ENCODE measurements at regions not wholly inside any gene's neighbourhood (a gene's known extent, or its start where the extent isn't known, plus 50 kb on each side); places are given as distances from the start of the nearest gene placed in this dataset.

DNA sequence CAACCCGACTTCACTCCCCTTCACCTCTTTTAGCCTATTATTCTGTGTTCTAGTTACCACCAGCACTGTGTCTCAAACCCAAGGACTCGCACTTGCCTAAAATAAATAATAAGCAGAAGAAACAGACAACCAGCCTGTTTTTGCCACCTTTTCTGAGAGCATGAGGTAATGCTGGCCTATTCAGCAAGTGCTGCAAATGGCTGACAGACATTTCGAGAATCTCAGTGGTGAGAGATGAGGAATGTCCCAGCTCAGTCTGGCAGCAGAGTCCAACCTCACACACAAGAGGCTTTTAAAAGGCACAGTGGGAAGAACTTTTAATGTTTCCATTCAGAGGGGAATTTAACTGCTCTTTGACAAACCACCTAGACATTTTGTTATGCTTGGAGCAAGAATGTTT is 143.3 kb upstream of the GMNC start:
- Mint-ChIP-seq H3K4me3 (ENCODE audit: unreplicated experiment) (no peak overlapping the region), H3K4me1 (ENCODE audit: unreplicated experiment) (no peaks in the 10 kb centered on the region), H3K9me3 (ENCODE audit: unreplicated experiment) (no peaks in the 10 kb centered on the region), H3K27me3 (ENCODE audit: unreplicated experiment) (peaks cover 27% of the 10 kb centered on the region), H3K27ac (ENCODE audit: unreplicated experiment) (no peak overlapping the region), H3K36me3 (ENCODE audit: unreplicated experiment) (no peaks in the 10 kb centered on the region)
- no peak for DNase-seq (ENCODE audit: extremely low spot score, unreplicated experiment)
- TF ChIP-seq, protein P1, sequence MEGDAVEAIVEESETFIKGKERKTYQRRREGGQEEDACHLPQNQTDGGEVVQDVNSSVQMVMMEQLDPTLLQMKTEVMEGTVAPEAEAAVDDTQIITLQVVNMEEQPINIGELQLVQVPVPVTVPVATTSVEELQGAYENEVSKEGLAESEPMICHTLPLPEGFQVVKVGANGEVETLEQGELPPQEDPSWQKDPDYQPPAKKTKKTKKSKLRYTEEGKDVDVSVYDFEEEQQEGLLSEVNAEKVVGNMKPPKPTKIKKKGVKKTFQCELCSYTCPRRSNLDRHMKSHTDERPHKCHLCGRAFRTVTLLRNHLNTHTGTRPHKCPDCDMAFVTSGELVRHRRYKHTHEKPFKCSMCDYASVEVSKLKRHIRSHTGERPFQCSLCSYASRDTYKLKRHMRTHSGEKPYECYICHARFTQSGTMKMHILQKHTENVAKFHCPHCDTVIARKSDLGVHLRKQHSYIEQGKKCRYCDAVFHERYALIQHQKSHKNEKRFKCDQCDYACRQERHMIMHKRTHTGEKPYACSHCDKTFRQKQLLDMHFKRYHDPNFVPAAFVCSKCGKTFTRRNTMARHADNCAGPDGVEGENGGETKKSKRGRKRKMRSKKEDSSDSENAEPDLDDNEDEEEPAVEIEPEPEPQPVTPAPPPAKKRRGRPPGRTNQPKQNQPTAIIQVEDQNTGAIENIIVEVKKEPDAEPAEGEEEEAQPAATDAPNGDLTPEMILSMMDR (IDR thresholded peaks at IDR 0.05) = no peak

DNA sequence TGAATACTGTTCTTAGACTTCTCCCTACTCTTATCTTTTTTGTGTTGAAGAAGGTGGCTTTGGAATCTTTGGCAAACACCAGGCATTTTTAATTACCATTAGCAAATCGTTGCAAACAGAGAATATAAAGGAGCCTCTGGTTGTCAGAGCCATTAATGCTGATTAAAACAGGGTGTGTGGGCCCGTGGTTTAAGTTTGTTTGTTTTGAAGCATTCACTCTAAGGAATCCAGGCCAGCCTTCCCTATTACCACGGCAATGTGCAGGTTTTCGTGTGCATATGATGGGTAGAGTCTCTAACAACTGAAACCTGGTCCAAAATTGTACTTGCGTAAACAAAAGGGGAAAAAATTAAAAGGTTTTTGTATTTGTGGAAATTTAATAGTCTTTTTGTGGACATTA is 141.2 kb upstream of the GMNC start:
- H3K4me3 Mint-ChIP-seq (ENCODE audit: unreplicated experiment) = no peak overlapping the region
- no peak for DNase-seq (ENCODE audit: extremely low spot score, unreplicated experiment)
- TF ChIP-seq, protein P1 (IDR thresholded peaks at IDR 0.05) = no peak
- H3K27ac Mint-ChIP-seq (ENCODE audit: unreplicated experiment) = no peak overlapping the region
- H3K27me3 Mint-ChIP-seq (ENCODE audit: unreplicated experiment) = peaks cover 25% of the 10 kb centered on the region
- H3K9me3 Mint-ChIP-seq (ENCODE audit: unreplicated experiment) = no peaks in the 10 kb centered on the region
- H3K36me3 Mint-ChIP-seq (ENCODE audit: unreplicated experiment) = no peaks in the 10 kb centered on the region
- H3K4me1 Mint-ChIP-seq (ENCODE audit: unreplicated experiment) = peaks cover 2% of the 10 kb centered on the region

DNA sequence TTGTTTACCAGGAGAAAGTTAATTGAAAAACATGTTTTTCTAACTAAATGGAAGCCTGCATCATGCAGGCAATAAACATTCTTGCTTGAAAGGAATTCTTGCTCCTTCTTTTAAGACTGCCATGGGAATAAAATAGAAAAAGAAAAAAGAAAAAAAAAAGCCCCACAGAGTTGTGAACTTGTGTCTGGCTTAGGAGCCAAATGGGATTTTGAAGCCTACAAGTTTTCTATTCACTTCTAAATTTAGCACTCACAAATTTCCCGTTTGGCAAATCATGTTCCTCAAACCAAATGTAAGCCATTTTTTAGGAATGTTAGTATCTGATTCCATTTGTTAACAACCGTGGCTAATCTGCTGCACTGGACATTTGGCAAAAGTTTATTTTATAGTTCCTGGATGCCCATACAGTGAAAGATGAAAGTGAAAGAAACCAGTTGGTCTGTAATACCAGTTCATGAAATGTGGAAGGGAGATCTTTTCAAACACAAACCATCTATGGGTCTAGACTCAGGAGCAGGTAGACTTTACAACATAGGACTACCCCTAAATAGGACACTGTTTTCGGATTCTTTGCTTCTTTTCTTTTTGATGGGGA is 133.8 kb upstream of the GMNC start:
- peaks cover 2% of the 10 kb centered on the region for H3K27me3 Mint-ChIP-seq (ENCODE audit: unreplicated experiment)
- TF ChIP-seq, protein P1 (IDR thresholded peaks at IDR 0.05) = no peak
- no peaks in the 10 kb centered on the region for H3K9me3 Mint-ChIP-seq (ENCODE audit: unreplicated experiment)
- no peaks in the 10 kb centered on the region for H3K36me3 Mint-ChIP-seq (ENCODE audit: unreplicated experiment)
- no peak overlapping the region for H3K27ac Mint-ChIP-seq (ENCODE audit: unreplicated experiment)
- H3K4me1 Mint-ChIP-seq (ENCODE audit: unreplicated experiment) = peaks cover 2% of the 10 kb centered on the region
- H3K4me3 Mint-ChIP-seq (ENCODE audit: unreplicated experiment) = no peak overlapping the region
- DNase-seq (ENCODE audit: extremely low spot score, unreplicated experiment) = no peak

DNA sequence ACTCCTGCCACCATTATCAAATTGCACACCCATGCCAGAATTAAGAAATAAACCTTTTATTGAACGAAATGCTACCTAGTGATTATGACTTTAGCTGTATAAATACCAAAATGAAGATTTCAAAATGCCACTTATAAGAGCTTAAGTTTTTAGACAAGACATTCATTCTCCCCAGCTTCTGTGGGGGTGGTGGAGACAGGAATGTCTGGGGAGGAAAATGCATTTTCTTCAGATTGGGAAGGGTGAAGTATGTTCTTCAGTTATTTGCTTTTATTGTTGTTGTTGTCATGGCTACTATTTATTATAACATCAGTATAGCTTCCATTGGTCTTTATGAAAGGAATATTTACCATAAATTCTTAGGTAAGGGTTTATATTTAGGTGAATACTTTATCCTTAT is 132.7 kb upstream of the GMNC start:
- H3K4me1 Mint-ChIP-seq (ENCODE audit: unreplicated experiment) = peaks cover 2% of the 10 kb centered on the region
- no peaks in the 10 kb centered on the region for H3K36me3 Mint-ChIP-seq (ENCODE audit: unreplicated experiment)
- no peak for DNase-seq (ENCODE audit: extremely low spot score, unreplicated experiment)
- no peaks in the 10 kb centered on the region for H3K9me3 Mint-ChIP-seq (ENCODE audit: unreplicated experiment)
- H3K27ac Mint-ChIP-seq (ENCODE audit: unreplicated experiment) = no peak overlapping the region
- peaks cover 2% of the 10 kb centered on the region for H3K27me3 Mint-ChIP-seq (ENCODE audit: unreplicated experiment)
- no peak overlapping the region for H3K4me3 Mint-ChIP-seq (ENCODE audit: unreplicated experiment)
- TF ChIP-seq, protein P1 (IDR thresholded peaks at IDR 0.05) = no peak

- Mint-ChIP-seq H3K27me3 (ENCODE audit: unreplicated experiment) (peaks cover 2% of the 10 kb centered on the region), H3K27ac (ENCODE audit: unreplicated experiment) (no peak overlapping the region), H3K4me3 (ENCODE audit: unreplicated experiment) (no peak overlapping the region), H3K36me3 (ENCODE audit: unreplicated experiment) (no peaks in the 10 kb centered on the region), H3K9me3 (ENCODE audit: unreplicated experiment) (peaks cover 9% of the 10 kb centered on the region), H3K4me1 (ENCODE audit: unreplicated experiment) (no peaks in the 10 kb centered on the region)
- TF ChIP-seq, protein P1 (IDR thresholded peaks at IDR 0.05) = no peak
- no peak for DNase-seq (ENCODE audit: extremely low spot score, unreplicated experiment)
Measured at GRCh38 chr3:190990898-190991297, 128.4 kb upstream of the GMNC start.
